PC-9 (cell line): ENCODE measurements at regions not wholly inside any gene's neighbourhood (a gene's known extent, or its start where the extent isn't known, plus 50 kb on each side); places are given as distances from the start of the nearest gene placed in this dataset.

Source experiments
- BruUV-seq: library from RNA; stranded (reverse); fragments of 400-500 nt; replicated peaks from 2 replicates; lab custom pipeline; 2021; lab: Mats Ljungman, UMichigan
- CTCF ChIA-PET: fragments of 300-600 bp; sonication (Branson Sonifier 250); formaldehyde crosslinking; loops from one replicate; lab custom pipeline; 2022; ENCODE audit warnings: antibody characterized with exemption; lab: Charles Lee
- POLR2A ChIA-PET: fragments of 300-600 bp; sonication (Branson Sonifier 250); formaldehyde crosslinking; loops from one replicate; lab custom pipeline; 2022; ENCODE audit warnings: antibody characterized with exemption; ENCODE audit not compliant: unreplicated experiment; lab: Charles Lee
- DNase-seq, 2 experiments: peaks; one replicate each; pipeline versions ENCODE4 v3.0.0 to v3.0.0-alpha.2; 2015 to 2022; ENCODE audit warnings: mixed read lengths in 1 of 2
- H2AFZ ChIP-seq: fragments of 200-600 bp; sonication (generic); 2 replicates; pipeline ENCODE4 v1.8.1; 2017; ENCODE audit warnings: antibody characterized with exemption
- H3F3A ChIP-seq: fragments of 200-600 bp; sonication (generic); 2 replicates; pipeline ENCODE4 v1.8.1; 2017; ENCODE audit warnings: antibody characterized with exemption, mild to moderate bottlenecking, low read depth; ENCODE audit not compliant: insufficient read depth
- H3K27ac ChIP-seq: fragments of 200-600 bp; sonication (generic); 2 replicates; pipeline ENCODE4 v1.6.1; 2016; ENCODE audit warnings: mixed run types
- H3K27me3 ChIP-seq: fragments of 200-600 bp; sonication (generic); 2 replicates; pipeline ENCODE4 v1.6.1; 2016; ENCODE audit warnings: low read depth, mixed run types; ENCODE audit not compliant: insufficient read depth
- H3K36me3 ChIP-seq: fragments of 200-600 bp; sonication (generic); 2 replicates; pipeline ENCODE4 v1.6.1; 2016; ENCODE audit warnings: low read depth, mixed run types
- H3K4me1 ChIP-seq: fragments of 200-600 bp; sonication (generic); replicated peaks from 2 replicates; pipeline ENCODE4 v1.6.1; 2016; ENCODE audit warnings: mixed run types; ENCODE audit not compliant: insufficient read depth
- H3K4me2 ChIP-seq: fragments of 200-600 bp; sonication (generic); 2 replicates; pipeline ENCODE4 v1.6.1; 2017; ENCODE audit warnings: mixed run types
- H3K4me3 ChIP-seq: fragments of 200-600 bp; sonication (generic); 2 replicates; pipeline ENCODE4 v1.6.1; 2016; ENCODE audit warnings: mixed run types
- H3K79me2 ChIP-seq: fragments of 200-600 bp; sonication (generic); 2 replicates; pipeline ENCODE4 v1.6.1; 2017; ENCODE audit warnings: low read depth, mixed run types
- H3K9me2 ChIP-seq: fragments of 200-600 bp; sonication (generic); 2 replicates; pipeline ENCODE4 v1.8.1; 2017; ENCODE audit warnings: mild to moderate bottlenecking; ENCODE audit not compliant: insufficient read depth
- H3K9me3 ChIP-seq: fragments of 200-600 bp; sonication (generic); 2 replicates; pipeline ENCODE4 v1.8.1; 2016; ENCODE audit warnings: low read depth; ENCODE audit not compliant: insufficient read depth
- H4K20me1 ChIP-seq: fragments of 200-600 bp; sonication (generic); 2 replicates; pipeline ENCODE4 v1.8.1; 2017; ENCODE audit not compliant: insufficient read depth
- EZH2 ChIP-seq: fragments of 200-600 bp; sonication (generic); IDR thresholded peaks from 2 replicates; pipeline ENCODE4 v1.8.0; 2017; ENCODE audit warnings: antibody characterized with exemption, low read depth
- intact Hi-C: fragments of 100-400 bp; cut with micrococcal nuclease; formaldehyde crosslinking; loops from one replicate; pipeline ENCODE4 v1.10.0; 2022; ENCODE audit not compliant: unreplicated experiment
- TF ChIP-seq, protein P1 (sequence below): fragments of 200-600 bp; sonication (generic); conservative IDR thresholded peaks from 2 replicates; pipeline ENCODE4 v1.6.1; 2017; ENCODE audit warnings: mixed run types, antibody characterized with exemption, mild to moderate bottlenecking, moderate library complexity

DNA sequence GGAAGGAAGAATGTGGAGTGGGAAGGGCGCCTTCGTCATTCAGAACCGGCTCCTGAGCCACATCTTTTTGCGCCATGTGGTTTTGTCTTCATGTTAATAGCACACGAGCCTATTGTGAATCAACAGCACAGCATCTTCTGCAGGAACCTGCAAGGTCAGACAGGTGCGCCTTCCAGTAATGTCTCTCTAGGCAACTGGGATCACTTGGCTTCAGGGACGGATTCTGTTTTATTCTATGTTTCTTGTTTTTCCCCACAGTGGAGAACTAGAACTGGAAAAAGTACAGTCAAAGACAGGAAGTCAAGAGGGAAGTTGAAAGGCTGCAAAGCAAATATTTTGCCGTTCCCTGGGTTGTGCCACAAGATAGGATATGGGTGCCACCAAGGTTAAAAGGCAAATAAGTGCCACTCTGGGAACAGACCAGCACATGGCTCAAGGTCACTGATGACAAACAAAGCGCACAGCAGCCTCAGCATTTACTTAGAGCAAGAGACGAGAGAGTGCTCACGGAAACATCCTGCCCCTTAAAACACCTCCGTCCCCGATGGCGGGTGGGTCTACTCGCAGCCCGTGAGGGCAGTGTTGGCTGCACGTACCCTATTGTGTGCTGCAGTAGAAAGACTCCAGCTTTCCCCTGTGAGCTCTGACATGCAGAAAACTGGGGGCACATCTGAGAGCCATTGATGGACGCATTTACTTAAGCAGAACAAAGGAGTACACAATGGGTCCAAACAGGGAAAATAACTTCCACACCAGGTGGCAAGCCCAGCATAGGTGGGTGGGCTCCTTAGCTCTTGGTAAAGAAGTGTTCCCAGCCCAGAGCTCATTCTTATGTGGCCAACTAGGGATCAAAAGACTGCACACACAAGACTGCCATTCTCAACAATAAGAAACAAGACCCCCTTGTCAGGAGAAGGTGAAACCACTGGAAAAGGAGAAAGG is 107.2 kb upstream of the PARD3B start:
- H2AFZ ChIP-seq: no peak overlapping the region
- no peaks in the 10 kb centered on the region for H3K4me1 ChIP-seq
- H3K27ac ChIP-seq: no peak overlapping the region
- no peak for DNase-seq
- TF ChIP-seq, protein P1, sequence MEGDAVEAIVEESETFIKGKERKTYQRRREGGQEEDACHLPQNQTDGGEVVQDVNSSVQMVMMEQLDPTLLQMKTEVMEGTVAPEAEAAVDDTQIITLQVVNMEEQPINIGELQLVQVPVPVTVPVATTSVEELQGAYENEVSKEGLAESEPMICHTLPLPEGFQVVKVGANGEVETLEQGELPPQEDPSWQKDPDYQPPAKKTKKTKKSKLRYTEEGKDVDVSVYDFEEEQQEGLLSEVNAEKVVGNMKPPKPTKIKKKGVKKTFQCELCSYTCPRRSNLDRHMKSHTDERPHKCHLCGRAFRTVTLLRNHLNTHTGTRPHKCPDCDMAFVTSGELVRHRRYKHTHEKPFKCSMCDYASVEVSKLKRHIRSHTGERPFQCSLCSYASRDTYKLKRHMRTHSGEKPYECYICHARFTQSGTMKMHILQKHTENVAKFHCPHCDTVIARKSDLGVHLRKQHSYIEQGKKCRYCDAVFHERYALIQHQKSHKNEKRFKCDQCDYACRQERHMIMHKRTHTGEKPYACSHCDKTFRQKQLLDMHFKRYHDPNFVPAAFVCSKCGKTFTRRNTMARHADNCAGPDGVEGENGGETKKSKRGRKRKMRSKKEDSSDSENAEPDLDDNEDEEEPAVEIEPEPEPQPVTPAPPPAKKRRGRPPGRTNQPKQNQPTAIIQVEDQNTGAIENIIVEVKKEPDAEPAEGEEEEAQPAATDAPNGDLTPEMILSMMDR: no peak
- TF ChIP-seq EZH2: no peak
- no peaks in the 10 kb centered on the region for H3K79me2 ChIP-seq
- H3K9me2 ChIP-seq: no peaks in the 10 kb centered on the region
- POLR2A ChIA-PET: no interaction called here
- H3K27me3 ChIP-seq: no peaks in the 10 kb centered on the region
- H3F3A ChIP-seq: no peaks in the 10 kb centered on the region
- H4K20me1 ChIP-seq: no peaks in the 10 kb centered on the region
- no peak overlapping the region for H3K4me3 ChIP-seq
- CTCF ChIA-PET: interaction anchor here (0.7 kb wide), 1 partner anchor 26 kb away, joined by 7 read pairs; no protein-coding TSS in a partner anchor
- intact Hi-C loops: no loop called here
- no peaks in the 10 kb centered on the region for H3K9me3 ChIP-seq
- BruUV-seq: no TSS peak
- no peaks in the 10 kb centered on the region for H3K36me3 ChIP-seq
- H3K4me2 ChIP-seq: no peak overlapping the region

DNA sequence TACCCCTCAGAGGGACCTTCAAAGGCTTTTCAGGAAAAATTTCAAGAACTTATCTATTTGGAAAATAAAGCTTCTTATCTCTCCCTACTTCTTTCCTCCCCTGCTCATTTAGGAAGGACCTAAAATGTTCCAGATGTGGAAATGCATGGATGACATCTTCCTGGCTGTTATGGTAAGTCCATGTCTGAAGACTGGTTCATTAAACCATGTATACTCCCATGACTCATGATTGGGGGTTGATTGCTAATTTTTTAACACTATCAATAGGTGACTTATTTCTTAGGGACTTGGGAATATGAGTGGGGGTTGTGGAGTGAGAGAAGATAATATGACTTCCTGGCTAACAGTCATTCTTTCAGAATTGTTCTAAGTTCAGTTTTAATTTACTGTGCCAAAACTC is 104.0 kb upstream of the PARD3B start:
- POLR2A ChIA-PET: no interaction called here
- Histone ChIP-seq H3K27ac (no peak overlapping the region), H3K9me3 (no peaks in the 10 kb centered on the region), H3K27me3 (no peaks in the 10 kb centered on the region), H3F3A (no peaks in the 10 kb centered on the region), H3K9me2 (no peaks in the 10 kb centered on the region), H3K4me2 (no peak overlapping the region), H3K4me3 (no peak overlapping the region), H2AFZ (no peak overlapping the region), H3K4me1 (no peaks in the 10 kb centered on the region), H3K36me3 (no peaks in the 10 kb centered on the region), H4K20me1 (no peaks in the 10 kb centered on the region), H3K79me2 (no peaks in the 10 kb centered on the region)
- intact Hi-C loops: no loop called here
- no TSS peak for BruUV-seq
- no peak for DNase-seq
- CTCF ChIA-PET: no interaction called here
- TF ChIP-seq EZH2: no peak
- TF ChIP-seq, protein P1: no peak

DNA sequence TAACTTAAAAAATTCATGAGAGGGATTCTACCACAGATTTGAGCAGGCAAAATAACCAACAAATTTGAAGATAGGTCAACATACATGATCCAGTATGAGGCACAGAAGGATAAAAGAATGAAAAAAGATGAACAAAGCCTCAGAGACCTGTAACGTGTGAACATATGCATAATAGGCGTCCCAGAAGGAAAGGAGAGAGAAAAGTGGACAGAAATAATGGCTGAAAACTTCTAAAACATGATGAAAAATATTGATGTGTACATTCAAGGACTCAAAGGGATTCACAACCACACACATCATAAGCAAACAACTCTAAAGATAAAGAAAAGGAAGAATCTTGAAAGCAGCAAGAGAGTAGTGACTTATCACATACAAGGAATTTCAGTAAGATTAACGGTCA is 100.1 kb upstream of the PARD3B start:
- Histone ChIP-seq H3K4me2 (no peak overlapping the region), H3K27me3 (no peaks in the 10 kb centered on the region), H3K79me2 (no peaks in the 10 kb centered on the region), H3K9me2 (no peaks in the 10 kb centered on the region), H3K9me3 (no peaks in the 10 kb centered on the region), H2AFZ (no peak overlapping the region), H3F3A (no peaks in the 10 kb centered on the region), H4K20me1 (no peaks in the 10 kb centered on the region), H3K4me3 (no peak overlapping the region), H3K27ac (no peak overlapping the region), H3K4me1 (no peaks in the 10 kb centered on the region), H3K36me3 (no peaks in the 10 kb centered on the region)
- ChIA-PET POLR2A (no interaction called here), CTCF (no interaction called here)
- TF ChIP-seq, protein P1: no peak
- no peak for TF ChIP-seq EZH2
- intact Hi-C loops: no loop called here
- no peak for DNase-seq
- no TSS peak for BruUV-seq
